A549 (cell line): ENCODE measurements at regions not wholly inside any gene's neighbourhood (a gene's known extent, or its start where the extent isn't known, plus 50 kb on each side); places are given as distances from the start of the nearest gene placed in this dataset.

Experiments
- ATAC-seq, 2 experiments: fragments of 200-7000 bp in 1 of 2; fragments of >200 bp in 1 of 2; cut with Nextera tagmentation in 1 of 2; cut with Tn5 transposase in 1 of 2; 3 replicates each; pipeline versions ENCODE4 v1.8.0 to v1.9.1; 2018 to 2020; ENCODE audit warnings: mild to moderate bottlenecking in 1 of 2, moderate library complexity in 1 of 2
- CTCF ChIA-PET: fragments of 300-600 bp; sonication (Branson Sonifier 250); formaldehyde crosslinking; extraction: SDS; loops from one replicate; lab custom pipeline; 2021; ENCODE audit warnings: antibody characterized with exemption, inconsistent platforms; lab: Yijun Ruan, JAX
- POLR2A ChIA-PET: fragments of 350-600 bp; formaldehyde crosslinking; extraction: SDS; loops from one replicate; lab custom pipeline; 2021; ENCODE audit warnings: antibody characterized with exemption, inconsistent platforms; lab: Yijun Ruan, JAX
- DNase-seq, 2 experiments: peaks; one replicate each; pipeline versions ENCODE4 v3.0.0 to v3.0.0-alpha.2; 2011 to 2016; ENCODE audit warnings: low read depth in 1 of 2, low spot score in 1 of 2
- FAIRE-seq: peaks from 2 replicates; lab custom pipeline; 2011; peaks lifted over from hg19 to GRCh38; lab: Jason Lieb, UNC
- H3K27ac ChIP-seq, 2 experiments: fragments of >200 bp; sonication (Bioruptor Twin); formaldehyde crosslinking; 3 replicates each; pipeline ENCODE4 v1.5.1; 2016 to 2017
- H3K4me1 ChIP-seq: fragments of >200 bp; sonication (Bioruptor Twin); formaldehyde crosslinking; 3 replicates; pipeline ENCODE4 v1.6.1; 2016
- H3K4me2 ChIP-seq: fragments of >200 bp; sonication (Bioruptor Twin); formaldehyde crosslinking; 3 replicates; pipeline ENCODE4 v1.6.1; 2016
- H3K4me3 ChIP-seq: fragments of >200 bp; sonication (Bioruptor Twin); formaldehyde crosslinking; 3 replicates; pipeline ENCODE4 v1.5.1; 2016
- H3K9me3 ChIP-seq: fragments of >200 bp; sonication (Bioruptor Twin); formaldehyde crosslinking; 3 replicates; pipeline ENCODE4 v1.6.1; 2016
- BHLHE40 ChIP-seq: IDR thresholded peaks from 2 replicates; pipeline ENCODE4 v1.6.1; 2012; ENCODE audit warnings: low read depth, low read length, inconsistent platforms
- CEBPB ChIP-seq, 2 experiments: fragments of >200 bp in 1 of 2; sonication (Bioruptor Twin) in 1 of 2; formaldehyde crosslinking in 1 of 2; IDR thresholded peaks; 2 replicates each; pipeline ENCODE4 v1.6.1; 2012 to 2016
- CHD2 ChIP-seq: fragments of 150-350 bp; IDR thresholded peaks from 2 replicates; pipeline ENCODE4 v1.6.1; 2014; ENCODE audit warnings: low read length; ENCODE audit not compliant: partially characterized antibody
- CHD4 ChIP-seq: fragments of 200-600 bp; sonication (generic); IDR thresholded peaks from 2 replicates; pipeline ENCODE4 v1.6.1; 2016; ENCODE audit warnings: antibody characterized with exemption, mild to moderate bottlenecking, borderline replicate concordance
- EHF ChIP-seq: fragments of 250-450 bp; sonication (Bioruptor Pico); IDR thresholded peaks from 2 replicates; pipeline ENCODE4 v1.5.0; 2020; ENCODE audit warnings: mild to moderate bottlenecking
- EP300 ChIP-seq, 2 experiments: fragments of >200 bp; sonication (Bioruptor Twin); formaldehyde crosslinking; IDR thresholded peaks; 2 replicates in 1 of 2; 3 replicates in 1 of 2; pipeline ENCODE4 v1.6.1; 2016 to 2017
- FOSB ChIP-seq: fragments of 250-450 bp; sonication (Bioruptor Pico); IDR thresholded peaks from 2 replicates; pipeline ENCODE4 v1.5.0; 2020; ENCODE audit warnings: mild to moderate bottlenecking, moderate library complexity
- FOSL2 ChIP-seq, 2 experiments: fragments of 450-650 bp in 1 of 2; fragments of >200 bp in 1 of 2; sonication (Bioruptor Twin) in 1 of 2; formaldehyde crosslinking; IDR thresholded peaks; 2 replicates each; pipeline versions ENCODE4 v1.5.0 to v1.6.1; 2016 to 2020; ENCODE audit warnings: mild to moderate bottlenecking in 1 of 2, moderate library complexity in 1 of 2
- FOXS1 ChIP-seq: fragments of 250-450 bp; sonication (Bioruptor Pico); IDR thresholded peaks from 2 replicates; pipeline ENCODE4 v1.5.0; 2020; ENCODE audit warnings: mild to moderate bottlenecking, moderate library complexity
- JUN ChIP-seq, 2 experiments: fragments of >200 bp; sonication (Bioruptor Twin); formaldehyde crosslinking; IDR thresholded peaks; 2 replicates in 1 of 2; 3 replicates in 1 of 2; pipeline ENCODE4 v1.6.1; 2016 to 2017
- KDM1A ChIP-seq: fragments of 200-600 bp; sonication (generic); IDR thresholded peaks from 2 replicates; pipeline ENCODE4 v1.6.1; 2016; ENCODE audit warnings: low read depth, mild to moderate bottlenecking
- KDM5A ChIP-seq: fragments of 200-600 bp; sonication (generic); IDR thresholded peaks from 2 replicates; pipeline ENCODE4 v1.6.1; 2016; ENCODE audit warnings: antibody characterized with exemption, mild to moderate bottlenecking
- MAZ ChIP-seq: fragments of 150-350 bp; IDR thresholded peaks from 2 replicates; pipeline ENCODE4 v1.6.1; 2014; ENCODE audit warnings: antibody characterized with exemption, low read depth, low read length, borderline replicate concordance
- NFE2L2 ChIP-seq: fragments of 150-350 bp; conservative IDR thresholded peaks from 2 replicates; pipeline ENCODE4 v1.6.1; 2014; ENCODE audit warnings: low read length
- PHF8 ChIP-seq: fragments of 200-600 bp; sonication (generic); IDR thresholded peaks from 2 replicates; pipeline ENCODE4 v1.6.1; 2016; ENCODE audit warnings: low read depth, mild to moderate bottlenecking, antibody characterized with exemption, moderate library complexity, borderline replicate concordance
- POLR2AphosphoS2 ChIP-seq: conservative IDR thresholded peaks from 2 replicates; pipeline ENCODE4 v1.6.1; 2012; ENCODE audit warnings: low read length, improper control_type of control experiment, inconsistent platforms
- RCOR1 ChIP-seq: fragments of 150-350 bp; IDR thresholded peaks from 2 replicates; pipeline ENCODE4 v1.6.1; 2014; ENCODE audit warnings: antibody characterized with exemption, low read length, low read depth
- SMC3 ChIP-seq: fragments of >200 bp; sonication (Bioruptor Twin); formaldehyde crosslinking; IDR thresholded peaks from 3 replicates; pipeline ENCODE4 v1.6.1; 2018; ENCODE audit warnings: inconsistent platforms
- ZFP36 ChIP-seq: fragments of 450-650 bp; IDR thresholded peaks from 2 replicates; pipeline ENCODE4 v1.6.1; 2014; ENCODE audit warnings: borderline replicate concordance; ENCODE audit not compliant: partially characterized antibody
- ZNF302 ChIP-seq: fragments of 250-450 bp; sonication (Bioruptor Pico); IDR thresholded peaks from 2 replicates; pipeline ENCODE4 v1.9.0; 2021; ENCODE audit warnings: inconsistent platforms, mild to moderate bottlenecking, moderate library complexity
- ZSCAN20 ChIP-seq: fragments of 250-450 bp; sonication (Bioruptor Pico); IDR thresholded peaks from 2 replicates; pipeline ENCODE4 v1.8.0; 2022; ENCODE audit warnings: mild to moderate bottlenecking, moderate library complexity
- WGBS: methylation state at CpG from one replicate; pipeline ENCODE4 v1.1.6; 2017; ENCODE audit errors: missing lambda C conversion rate; 5-methylcytosine and 5-hydroxymethylcytosine counted together
- TF ChIP-seq, protein P1 (sequence below): IDR thresholded peaks from 2 replicates; pipeline ENCODE4 v1.6.1; 2012
- TF ChIP-seq, protein P2 (sequence below): fragments of 150-350 bp; IDR thresholded peaks from 2 replicates; pipeline ENCODE4 v1.6.1; 2014; ENCODE audit warnings: low read depth, mild to moderate bottlenecking, low read length
- TF ChIP-seq, protein P3 (sequence below): IDR thresholded peaks from 2 replicates; pipeline ENCODE4 v1.6.1; 2012
- TF ChIP-seq, protein P4 (sequence below): fragments of 250-450 bp; sonication (Bioruptor Pico); IDR thresholded peaks from 2 replicates; pipeline ENCODE4 v1.5.0; 2021; ENCODE audit warnings: mild to moderate bottlenecking, moderate library complexity, borderline replicate concordance
- TF ChIP-seq, protein P5 (sequence below): fragments of >200 bp; sonication (Bioruptor Twin); formaldehyde crosslinking; IDR thresholded peaks from 3 replicates; pipeline ENCODE4 v1.6.1; 2016

DNA sequence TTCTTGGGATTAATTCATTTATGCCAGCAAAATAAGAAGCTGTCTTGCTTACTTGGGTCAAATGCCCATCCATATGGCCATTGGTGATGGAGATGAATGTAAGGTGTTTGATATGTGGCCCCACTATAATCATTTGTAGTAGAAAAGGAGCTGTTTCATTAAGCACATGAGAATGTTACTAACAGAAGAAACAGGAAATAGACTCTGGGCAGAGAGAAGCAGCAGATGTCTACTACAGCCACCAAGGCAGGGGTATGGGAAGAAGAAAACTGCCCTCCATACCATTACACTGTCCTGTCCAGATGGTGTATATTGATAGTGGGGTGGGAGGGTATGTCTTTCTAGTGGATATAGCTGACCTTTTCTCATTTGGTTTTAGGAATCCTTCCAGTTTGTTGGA lies 386.6 kb upstream of the CLINT1 start:
- no peak for DNase-seq
- Histone ChIP-seq H3K4me1 (no peaks in the 10 kb centered on the region), H3K9me3 (no peaks in the 10 kb centered on the region), H3K27ac (no peak overlapping the region), H3K4me2 (no peak overlapping the region), H3K4me3 (no peak overlapping the region)
- ChIA-PET POLR2A (no interaction called here), CTCF (no interaction called here)
- no peak for ATAC-seq
- TF ChIP-seq, protein P1, sequence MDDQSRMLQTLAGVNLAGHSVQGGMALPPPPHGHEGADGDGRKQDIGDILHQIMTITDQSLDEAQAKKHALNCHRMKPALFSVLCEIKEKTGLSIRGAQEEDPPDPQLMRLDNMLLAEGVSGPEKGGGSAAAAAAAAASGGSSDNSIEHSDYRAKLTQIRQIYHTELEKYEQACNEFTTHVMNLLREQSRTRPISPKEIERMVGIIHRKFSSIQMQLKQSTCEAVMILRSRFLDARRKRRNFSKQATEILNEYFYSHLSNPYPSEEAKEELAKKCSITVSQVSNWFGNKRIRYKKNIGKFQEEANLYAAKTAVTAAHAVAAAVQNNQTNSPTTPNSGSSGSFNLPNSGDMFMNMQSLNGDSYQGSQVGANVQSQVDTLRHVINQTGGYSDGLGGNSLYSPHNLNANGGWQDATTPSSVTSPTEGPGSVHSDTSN = no peak
- TF ChIP-seq MAZ = no peak
- TF ChIP-seq EHF (CRISPR knock-in tag) = no peak
- TF ChIP-seq CEBPB (IDR thresholded peaks at IDR 0.05) = no peak
- no peak for TF ChIP-seq KDM1A
- TF ChIP-seq, protein P2, sequence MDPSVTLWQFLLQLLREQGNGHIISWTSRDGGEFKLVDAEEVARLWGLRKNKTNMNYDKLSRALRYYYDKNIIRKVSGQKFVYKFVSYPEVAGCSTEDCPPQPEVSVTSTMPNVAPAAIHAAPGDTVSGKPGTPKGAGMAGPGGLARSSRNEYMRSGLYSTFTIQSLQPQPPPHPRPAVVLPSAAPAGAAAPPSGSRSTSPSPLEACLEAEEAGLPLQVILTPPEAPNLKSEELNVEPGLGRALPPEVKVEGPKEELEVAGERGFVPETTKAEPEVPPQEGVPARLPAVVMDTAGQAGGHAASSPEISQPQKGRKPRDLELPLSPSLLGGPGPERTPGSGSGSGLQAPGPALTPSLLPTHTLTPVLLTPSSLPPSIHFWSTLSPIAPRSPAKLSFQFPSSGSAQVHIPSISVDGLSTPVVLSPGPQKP = no peak
- no peak for TF ChIP-seq ZSCAN20 (CRISPR knock-in tag)
- TF ChIP-seq ZFP36 = no peak
- TF ChIP-seq POLR2AphosphoS2 = no peak
- TF ChIP-seq, protein P3, sequence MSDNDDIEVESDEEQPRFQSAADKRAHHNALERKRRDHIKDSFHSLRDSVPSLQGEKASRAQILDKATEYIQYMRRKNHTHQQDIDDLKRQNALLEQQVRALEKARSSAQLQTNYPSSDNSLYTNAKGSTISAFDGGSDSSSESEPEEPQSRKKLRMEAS = no peak
- no peak for TF ChIP-seq FOSB (CRISPR knock-in tag)
- TF ChIP-seq, protein P4, sequence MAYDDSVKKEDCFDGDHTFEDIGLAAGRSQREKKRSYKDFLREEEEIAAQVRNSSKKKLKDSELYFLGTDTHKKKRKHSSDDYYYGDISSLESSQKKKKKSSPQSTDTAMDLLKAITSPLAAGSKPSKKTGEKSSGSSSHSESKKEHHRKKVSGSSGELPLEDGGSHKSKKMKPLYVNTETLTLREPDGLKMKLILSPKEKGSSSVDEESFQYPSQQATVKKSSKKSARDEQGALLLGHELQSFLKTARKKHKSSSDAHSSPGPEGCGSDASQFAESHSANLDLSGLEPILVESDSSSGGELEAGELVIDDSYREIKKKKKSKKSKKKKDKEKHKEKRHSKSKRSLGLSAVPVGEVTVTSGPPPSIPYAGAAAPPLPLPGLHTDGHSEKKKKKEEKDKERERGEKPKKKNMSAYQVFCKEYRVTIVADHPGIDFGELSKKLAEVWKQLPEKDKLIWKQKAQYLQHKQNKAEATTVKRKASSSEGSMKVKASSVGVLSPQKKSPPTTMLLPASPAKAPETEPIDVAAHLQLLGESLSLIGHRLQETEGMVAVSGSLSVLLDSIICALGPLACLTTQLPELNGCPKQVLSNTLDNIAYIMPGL (CRISPR knock-in tag) = no peak
- TF ChIP-seq RCOR1 = no peak
- TF ChIP-seq NFE2L2 = no peak
- TF ChIP-seq ZNF302 (CRISPR knock-in tag) = no peak
- no peak for TF ChIP-seq BHLHE40
- TF ChIP-seq EP300 (IDR thresholded peaks at IDR 0.05) = no peak
- TF ChIP-seq CHD4 = no peak
- TF ChIP-seq KDM5A = no peak
- TF ChIP-seq FOXS1 = no peak
- FAIRE-seq = no peak

DNA sequence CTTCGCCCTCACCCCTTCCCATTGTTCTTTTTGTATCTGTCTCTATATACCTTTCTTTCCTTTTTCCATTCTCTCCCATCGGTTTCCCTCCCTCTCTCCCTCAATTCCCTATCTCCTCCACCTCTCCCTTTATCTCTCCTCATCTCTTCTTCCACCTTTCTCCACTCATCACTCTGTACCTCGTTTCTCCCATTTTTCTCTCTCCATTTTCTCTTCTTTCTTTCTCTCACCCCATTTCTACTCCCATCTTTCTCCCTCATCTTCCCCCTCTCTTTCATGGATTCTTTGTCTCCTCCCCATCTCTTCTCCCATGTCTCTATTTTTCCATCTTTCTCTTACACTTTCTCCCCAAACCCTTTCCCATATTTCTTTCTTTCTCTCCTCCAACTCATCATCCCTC lies 385.9 kb upstream of the CLINT1 start:
- FAIRE-seq (no peak), ATAC-seq (no peak), DNase-seq (no peak)
- TF ChIP-seq PHF8 (no peak), EHF (CRISPR knock-in tag) (no peak), SMC3 (no peak), JUN (IDR thresholded peaks at IDR 0.05) (no peak), FOSL2 (IDR thresholded peaks at IDR 0.05) (no peak), FOSL2 (CRISPR knock-in tag; IDR thresholded peaks at IDR 0.05) (no peak), NFE2L2 (no peak), CHD2 (no peak)
- TF ChIP-seq, protein P2 = no peak
- TF ChIP-seq, protein P5, sequence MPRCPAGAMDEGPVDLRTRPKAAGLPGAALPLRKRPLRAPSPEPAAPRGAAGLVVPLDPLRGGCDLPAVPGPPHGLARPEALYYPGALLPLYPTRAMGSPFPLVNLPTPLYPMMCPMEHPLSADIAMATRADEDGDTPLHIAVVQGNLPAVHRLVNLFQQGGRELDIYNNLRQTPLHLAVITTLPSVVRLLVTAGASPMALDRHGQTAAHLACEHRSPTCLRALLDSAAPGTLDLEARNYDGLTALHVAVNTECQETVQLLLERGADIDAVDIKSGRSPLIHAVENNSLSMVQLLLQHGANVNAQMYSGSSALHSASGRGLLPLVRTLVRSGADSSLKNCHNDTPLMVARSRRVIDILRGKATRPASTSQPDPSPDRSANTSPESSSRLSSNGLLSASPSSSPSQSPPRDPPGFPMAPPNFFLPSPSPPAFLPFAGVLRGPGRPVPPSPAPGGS = no peak
- POLR2A ChIA-PET = no interaction called here
- Histone ChIP-seq H3K9me3 (no peaks in the 10 kb centered on the region), H3K4me1 (no peaks in the 10 kb centered on the region), H3K27ac (no peak overlapping the region), H3K4me2 (no peak overlapping the region), H3K4me3 (no peak overlapping the region)
- CTCF ChIA-PET = interaction anchor here (1.3 kb wide), 1 partner anchor 170 kb away, joined by 5 read pairs; no protein-coding TSS in a partner anchor
- 2% methylated on average over 3 of the region's 3 CpGs for WGBS
